Transverse colon (tissue), 4 donors: ENCODE measurements at regions not wholly inside any gene's neighbourhood (a gene's known extent, or its start where the extent isn't known, plus 50 kb on each side); places are given as distances from the start of the nearest gene placed in this dataset.

Source experiments
- DNase-seq: peaks from one replicate; pipeline ENCODE4 v3.0.0-alpha.2; 2019
- H3K27ac ChIP-seq, 4 donors: fragments of 200-600 bp; sonication (generic); 2 replicates each; pipeline ENCODE4 v1.5.1; 2016 to 2018; ENCODE audit warnings: inconsistent platforms in 4 of 4
- H3K27me3 ChIP-seq: fragments of 200-600 bp; sonication (generic); 2 replicates; pipeline ENCODE4 v1.5.1; 2017; ENCODE audit warnings: inconsistent platforms
- H3K36me3 ChIP-seq, 4 donors: fragments of 200-600 bp; sonication (generic); 2 replicates each; pipeline ENCODE4 v1.5.1; 2017 to 2019; ENCODE audit warnings: inconsistent platforms in 4 of 4
- H3K4me1 ChIP-seq, 4 donors: fragments of 200-600 bp; sonication (generic); 2 replicates each; pipeline ENCODE4 v1.5.1; 2017 to 2020; ENCODE audit warnings: inconsistent platforms in 4 of 4
- H3K4me3 ChIP-seq, 4 donors: fragments of 200-600 bp; sonication (generic); 1 replicate in 1 of 4; 2 replicates in 3 of 4; pipeline versions ENCODE4 v1.5.1 to v1.6.1; 2017 to 2019; ENCODE audit warnings: inconsistent platforms in 4 of 4
- H3K9me3 ChIP-seq, 2 donors: fragments of 200-600 bp; sonication (generic); 2 replicates each; pipeline ENCODE4 v1.5.1; 2017 to 2019; ENCODE audit warnings: inconsistent platforms in 2 of 2
- CTCF ChIP-seq, 5 experiments: fragments of 200-600 bp in 3 of 5; fragments of 450-650 bp in 2 of 5; sonication (generic) in 3 of 5; IDR thresholded peaks; 1 replicate in 2 of 5; 2 replicates in 3 of 5; pipeline ENCODE4 v1.5.1; 2016 to 2017; ENCODE audit warnings: antibody characterized with exemption in 5 of 5, inconsistent platforms in 3 of 5, mild to moderate bottlenecking in 2 of 5, moderate library complexity in 1 of 5
- EP300 ChIP-seq: sonication (generic); formaldehyde crosslinking; IDR thresholded peaks from one replicate; pipeline ENCODE4 v1.6.1; 2017; ENCODE audit warnings: antibody characterized with exemption, low read depth
- POLR2A ChIP-seq: fragments of 450-650 bp; IDR thresholded peaks from one replicate; pipeline ENCODE4 v1.6.1; 2016; ENCODE audit warnings: antibody characterized with exemption, mild to moderate bottlenecking, moderate library complexity
- POLR2AphosphoS5 ChIP-seq, 3 donors: sonication (generic); formaldehyde crosslinking; IDR thresholded peaks; one replicate each; pipeline ENCODE4 v1.6.1; 2016; ENCODE audit warnings: antibody characterized with exemption in 3 of 3
- WGBS, 2 donors: methylation state at CpG; one replicate each; pipeline ENCODE4 v1.1.5; 2018; ENCODE audit warnings: low coverage in 1 of 2; 5-methylcytosine and 5-hydroxymethylcytosine counted together
- in situ Hi-C, 4 donors: fragments of 200-750 bp; cut with MboI; loops; one replicate each; pipeline versions ENCODE4 v1.15.0 to v1.15.1; 2017; ENCODE audit warnings: low sequenced_read_pairs in 3 of 4, low pct_ligation_motif_present in 1 of 4, low pct_unique_long_range_greater_than_20kb in 1 of 4
- intact Hi-C: fragments of 100-400 bp; cut with DNase I; formaldehyde crosslinking; loops from one replicate; pipeline ENCODE4 v1.15.1; 2023; ENCODE audit warnings: low total_unique reads

- intact Hi-C loops (no loop called here), in situ Hi-C loops (no loop called here)
- Histone ChIP-seq H3K4me1 (no peaks in the 10 kb centered on the region), H3K9me3 (no peaks in the 10 kb centered on the region), H3K36me3 (no peaks in the 10 kb centered on the region), H3K27ac (no peak overlapping the region), H3K27me3 (peaks cover 4% of the 10 kb centered on the region), H3K4me3 (no peak overlapping the region)
- no peak for TF ChIP-seq EP300
- TF ChIP-seq POLR2AphosphoS5 (IDR thresholded peaks at IDR 0.05): no peak
- no peak for TF ChIP-seq CTCF (IDR thresholded peaks at IDR 0.05)
- no peak for TF ChIP-seq POLR2A
- no peak for DNase-seq
- 77 to 83% methylated on average over 2 to 3 of the region's 3 CpGs for WGBS, 2 donors
Measured at GRCh38 chr15:88992216-88992615, 79.0 kb upstream of the MFGE8 start.

- in situ Hi-C loops: no loop called here
- Histone ChIP-seq H3K4me1 (no peaks in the 10 kb centered on the region), H3K36me3 (no peaks in the 10 kb centered on the region), H3K4me3 (no peak overlapping the region), H3K27ac (no peak overlapping the region), H3K9me3 (no peaks in the 10 kb centered on the region), H3K27me3 (peaks cover 4% of the 10 kb centered on the region)
- intact Hi-C loops: no loop called here
- no peak for DNase-seq
- 80 to 95% methylated on average over 5 to 7 of the region's 7 CpGs for WGBS, 2 donors
- TF ChIP-seq POLR2AphosphoS5 (IDR thresholded peaks at IDR 0.05) (no peak), CTCF (IDR thresholded peaks at IDR 0.05) (no peak), EP300 (no peak), POLR2A (no peak)
Measured at GRCh38 chr15:88992912-88993376, 79.8 kb upstream of the MFGE8 start.

- WGBS, 2 donors: 80 to 91% methylated on average over 1 to 5 of the region's 5 CpGs
- no peaks in the 10 kb centered on the region for H3K36me3 ChIP-seq
- DNase-seq: no peak
- intact Hi-C loops (no loop called here), in situ Hi-C loops (no loop called here)
- peaks cover 4% of the 10 kb centered on the region for H3K27me3 ChIP-seq
- no peak for TF ChIP-seq POLR2A
- TF ChIP-seq CTCF (IDR thresholded peaks at IDR 0.05): no peak
- TF ChIP-seq EP300: no peak
- no peak for TF ChIP-seq POLR2AphosphoS5 (IDR thresholded peaks at IDR 0.05)
- H3K4me1 ChIP-seq: no peaks in the 10 kb centered on the region
- no peaks in the 10 kb centered on the region for H3K9me3 ChIP-seq
- H3K27ac ChIP-seq: no peak overlapping the region
- no peak overlapping the region for H3K4me3 ChIP-seq
Measured at GRCh38 chr15:88993662-88994061, 80.5 kb upstream of the MFGE8 start.

- intact Hi-C loops: no loop called here
- in situ Hi-C loops: no loop called here
- 50 to 74% methylated on average over 1 of the region's 1 CpG for WGBS, 2 donors
- H3K27me3 ChIP-seq: peaks cover 4% of the 10 kb centered on the region
- H3K4me1 ChIP-seq: no peaks in the 10 kb centered on the region
- H3K4me3 ChIP-seq: no peak overlapping the region
- DNase-seq: no peak
- H3K27ac ChIP-seq: no peak overlapping the region
- TF ChIP-seq CTCF (IDR thresholded peaks at IDR 0.05) (no peak), POLR2AphosphoS5 (IDR thresholded peaks at IDR 0.05) (no peak), EP300 (no peak), POLR2A (no peak)
- H3K36me3 ChIP-seq: no peaks in the 10 kb centered on the region
- H3K9me3 ChIP-seq: no peaks in the 10 kb centered on the region
Measured at GRCh38 chr15:88994286-88994685, 81.1 kb upstream of the MFGE8 start.
